ENCODE measurements at regions not wholly inside any gene's neighbourhood (a gene's known extent, or its start where the extent isn't known, plus 50 kb on each side); places are given as distances from the start of the nearest gene placed in this dataset.

DNA sequence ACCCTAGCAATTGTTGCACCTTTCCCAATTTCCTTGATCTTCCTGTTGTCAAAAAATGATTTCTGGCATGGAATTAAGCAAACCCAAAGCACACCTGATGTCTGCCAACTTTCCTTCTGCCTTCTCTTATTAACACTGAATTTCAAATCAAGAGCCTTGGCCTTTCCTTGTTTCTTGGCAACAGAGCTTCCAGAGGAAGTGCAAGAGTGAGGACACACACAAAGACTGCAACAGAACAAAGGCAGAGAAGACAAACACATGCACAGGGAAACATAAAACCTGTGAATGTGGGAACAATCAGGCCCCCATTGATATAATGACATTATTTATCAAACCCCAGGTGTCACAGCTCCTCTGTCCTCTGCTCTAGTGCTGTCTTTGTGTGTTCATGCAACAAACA lies 73.0 kb upstream of the IL6 start (continued):
- TF ChIP-seq, protein P1, sequence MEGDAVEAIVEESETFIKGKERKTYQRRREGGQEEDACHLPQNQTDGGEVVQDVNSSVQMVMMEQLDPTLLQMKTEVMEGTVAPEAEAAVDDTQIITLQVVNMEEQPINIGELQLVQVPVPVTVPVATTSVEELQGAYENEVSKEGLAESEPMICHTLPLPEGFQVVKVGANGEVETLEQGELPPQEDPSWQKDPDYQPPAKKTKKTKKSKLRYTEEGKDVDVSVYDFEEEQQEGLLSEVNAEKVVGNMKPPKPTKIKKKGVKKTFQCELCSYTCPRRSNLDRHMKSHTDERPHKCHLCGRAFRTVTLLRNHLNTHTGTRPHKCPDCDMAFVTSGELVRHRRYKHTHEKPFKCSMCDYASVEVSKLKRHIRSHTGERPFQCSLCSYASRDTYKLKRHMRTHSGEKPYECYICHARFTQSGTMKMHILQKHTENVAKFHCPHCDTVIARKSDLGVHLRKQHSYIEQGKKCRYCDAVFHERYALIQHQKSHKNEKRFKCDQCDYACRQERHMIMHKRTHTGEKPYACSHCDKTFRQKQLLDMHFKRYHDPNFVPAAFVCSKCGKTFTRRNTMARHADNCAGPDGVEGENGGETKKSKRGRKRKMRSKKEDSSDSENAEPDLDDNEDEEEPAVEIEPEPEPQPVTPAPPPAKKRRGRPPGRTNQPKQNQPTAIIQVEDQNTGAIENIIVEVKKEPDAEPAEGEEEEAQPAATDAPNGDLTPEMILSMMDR (IDR thresholded peaks at IDR 0.05; ENCODE audit: control extremely low read depth in 1 of 3, insufficient read depth in 1 of 3, low read depth in 1 of 3, low read length in 3 of 3) = no peak
- TF ChIP-seq JUN (IDR thresholded peaks at IDR 0.05; ENCODE audit: low read depth, low read length) = no peak
